Nephron progenitor cell (in vitro differentiated cells): ENCODE measurements at regions not wholly inside any gene's neighbourhood (a gene's known extent, or its start where the extent isn't known, plus 50 kb on each side); places are given as distances from the start of the nearest gene placed in this dataset.
"Not testable (repeated sequence)": the region's sequence is repeated elsewhere in the genome, so short reads cannot be mapped to it uniquely, and the experiment has no call there.

Source experiments
- DNase-seq: peaks from one replicate; pipeline ENCODE4 v3.0.0; 2021
- H3K27ac Mint-ChIP-seq: 2 replicates; pipeline ENCODE4 v1.8.0; 2021; ENCODE audit warnings: mild to moderate bottlenecking, moderate library complexity, mixed read lengths
- H3K27me3 Mint-ChIP-seq: 2 replicates; pipeline ENCODE4 v1.8.0; 2021; ENCODE audit warnings: mild to moderate bottlenecking, low read depth, mixed read lengths; ENCODE audit not compliant: poor library complexity
- H3K36me3 Mint-ChIP-seq: 2 replicates; pipeline ENCODE4 v1.8.0; 2021; ENCODE audit warnings: low read depth, mixed read lengths
- H3K4me1 Mint-ChIP-seq: 2 replicates; pipeline ENCODE4 v1.8.0; 2021; ENCODE audit warnings: mixed read lengths
- H3K4me3 Mint-ChIP-seq: 2 replicates; pipeline ENCODE4 v1.8.0; 2021; ENCODE audit warnings: mild to moderate bottlenecking, moderate library complexity, mixed read lengths
- H3K9me3 Mint-ChIP-seq: 2 replicates; pipeline ENCODE4 v1.8.0; 2021; ENCODE audit warnings: mild to moderate bottlenecking, moderate library complexity, mixed read lengths
- CTCF ChIP-seq: fragments of 200-600 bp; sonication (generic); IDR thresholded peaks from 2 replicates; pipeline ENCODE4 v1.5.0; 2021; ENCODE audit warnings: antibody characterized with exemption

- Mint-ChIP-seq H3K4me1 (peaks cover 35% of the 10 kb centered on the region), H3K27ac (no peak overlapping the region), H3K4me3 (no peak overlapping the region), H3K9me3 (no peaks in the 10 kb centered on the region), H3K36me3 (no peaks in the 10 kb centered on the region), H3K27me3 (peaks cover 34% of the 10 kb centered on the region)
- no peak for DNase-seq
- TF ChIP-seq CTCF, result no peak
Measured at GRCh38 chr19:29880498-29881081, 61.4 kb upstream of the URI1 start.

GRCh38 chr19:29881386-29881785 is 60.7 kb upstream of the URI1 start:
- no peak overlapping the region for H3K27ac Mint-ChIP-seq
- peaks cover 27% of the 10 kb centered on the region for H3K27me3 Mint-ChIP-seq
- no peak for TF ChIP-seq CTCF
- no peaks in the 10 kb centered on the region for H3K9me3 Mint-ChIP-seq
- H3K4me3 Mint-ChIP-seq, result no peak overlapping the region
- peaks cover 32% of the 10 kb centered on the region for H3K4me1 Mint-ChIP-seq
- no peaks in the 10 kb centered on the region for H3K36me3 Mint-ChIP-seq
- no peak for DNase-seq

GRCh38 chr19:29882719-29883105 is 59.3 kb upstream of the URI1 start:
- Mint-ChIP-seq H3K27me3 (peaks cover 21% of the 10 kb centered on the region), H3K4me3 (no peak overlapping the region), H3K4me1 (peaks cover 40% of the 10 kb centered on the region), H3K9me3 (no peaks in the 10 kb centered on the region), H3K27ac (no peak overlapping the region), H3K36me3 (no peaks in the 10 kb centered on the region)
- no peak for TF ChIP-seq CTCF
- no peak for DNase-seq

- peaks cover 35% of the 10 kb centered on the region for H3K4me1 Mint-ChIP-seq
Measured at GRCh38 chr19:29884044-29884443, 58.0 kb upstream of the URI1 start.

GRCh38 chr19:29884466-29884865 is 57.6 kb upstream of the URI1 start:
- DNase-seq, result no peak
- Mint-ChIP-seq H3K27me3 (peaks cover 19% of the 10 kb centered on the region), H3K4me3 (no peak overlapping the region)

More at GRCh38 chr19:29884044-29884443, 58.0 kb upstream of the URI1 start:
- Mint-ChIP-seq H3K36me3 (no peaks in the 10 kb centered on the region), H3K27ac (peak overlapping the region; percentile 46), H3K9me3 (no peaks in the 10 kb centered on the region), H3K27me3 (peaks cover 20% of the 10 kb centered on the region), H3K4me3 (no peak overlapping the region)
- no peak for DNase-seq
- TF ChIP-seq CTCF, result no peak

GRCh38 chr19:29886106-29886505 is 55.9 kb upstream of the URI1 start:
- peaks cover 26% of the 10 kb centered on the region for H3K4me1 Mint-ChIP-seq
- not testable (repeated sequence) for H3K4me3 Mint-ChIP-seq, H3K36me3 Mint-ChIP-seq, H3K27me3 Mint-ChIP-seq, DNase-seq, H3K9me3 Mint-ChIP-seq, H3K27ac Mint-ChIP-seq

More at GRCh38 chr19:29884466-29884865, 57.6 kb upstream of the URI1 start:
- Mint-ChIP-seq H3K4me1 (peaks cover 34% of the 10 kb centered on the region), H3K36me3 (no peaks in the 10 kb centered on the region), H3K27ac (peak overlapping the region; percentile 46), H3K9me3 (no peaks in the 10 kb centered on the region)
- TF ChIP-seq CTCF, result no peak
